SK-N-MC (cell line): ENCODE measurements at regions not wholly inside any gene's neighbourhood (a gene's known extent, or its start where the extent isn't known, plus 50 kb on each side); places are given as distances from the start of the nearest gene placed in this dataset.

Experiments
- DNase-seq: peaks from one replicate; pipeline ENCODE4 v3.0.0-alpha.2; 2011; ENCODE audit warnings: low read depth, low spot score
- H3K27ac ChIP-seq: fragments of 200-600 bp; sonication (generic); 2 replicates; pipeline ENCODE4 v1.5.1; 2016; ENCODE audit warnings: mixed run types
- H3K36me3 ChIP-seq: fragments of 200-600 bp; sonication (generic); 2 replicates; pipeline ENCODE4 v1.6.1; 2017; ENCODE audit warnings: antibody characterized with exemption, low read length, mixed read lengths; ENCODE audit not compliant: insufficient read depth
- H3K4me3 ChIP-seq: fragments of 200-600 bp; sonication (generic); 2 replicates; pipeline ENCODE4 v1.5.1; 2016
- H3K9ac ChIP-seq: fragments of 200-600 bp; sonication (generic); 2 replicates; pipeline ENCODE4 v1.8.0; 2017; ENCODE audit warnings: mixed run types, mixed read lengths; ENCODE audit not compliant: insufficient read length
- H3K9me3 ChIP-seq: fragments of 200-600 bp; sonication (generic); 2 replicates; pipeline ENCODE4 v1.6.1; 2017; ENCODE audit warnings: low read depth, mild to moderate bottlenecking, antibody characterized with exemption, low read length, moderate library complexity, mixed read lengths
- EZH2 ChIP-seq: fragments of 200-600 bp; sonication (generic); IDR thresholded peaks from one replicate; pipeline ENCODE4 v1.6.1; 2017; ENCODE audit warnings: antibody characterized with exemption
- FOXP2 ChIP-seq: optimal IDR thresholded peaks from 2 replicates; pipeline ENCODE3; 2011; ENCODE audit warnings: mild to moderate bottlenecking, moderate library complexity; ENCODE audit not compliant: insufficient read depth; ENCODE audit errors: extremely low read length, control extremely low read depth
- POLR2AphosphoS5 ChIP-seq: IDR thresholded peaks from 2 replicates; pipeline ENCODE4 v1.6.1; 2012; ENCODE audit warnings: mild to moderate bottlenecking, low read depth, low read length, borderline replicate concordance

DNA sequence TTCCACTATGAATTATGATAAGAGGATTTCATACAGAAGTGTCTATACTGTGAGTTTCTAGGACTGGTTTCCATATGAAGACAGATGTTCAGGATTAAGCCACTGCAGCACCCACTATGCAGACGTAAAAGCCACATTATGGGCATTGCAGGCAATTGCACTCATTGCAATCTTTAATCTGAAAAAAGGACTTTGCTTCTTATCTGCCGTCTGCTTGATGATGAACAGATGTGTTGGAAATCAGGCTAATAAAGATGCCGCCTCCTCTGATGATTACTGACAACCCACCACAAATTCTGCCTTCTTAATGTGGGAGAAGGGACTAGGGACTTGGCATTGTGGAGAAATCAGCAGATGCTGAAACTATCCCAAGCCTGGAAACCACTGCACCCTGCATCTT lies 276.9 kb downstream of the IRF8 start:
- H3K27ac ChIP-seq, result no peak overlapping the region
- H3K9me3 ChIP-seq, result no peaks in the 10 kb centered on the region
- H3K4me3 ChIP-seq, result no peak overlapping the region
- no peak for DNase-seq
- no peak for TF ChIP-seq FOXP2
- TF ChIP-seq POLR2AphosphoS5, result no peak
- no peak for TF ChIP-seq EZH2
- no peak overlapping the region for H3K9ac ChIP-seq
- H3K36me3 ChIP-seq, result no peaks in the 10 kb centered on the region

DNA sequence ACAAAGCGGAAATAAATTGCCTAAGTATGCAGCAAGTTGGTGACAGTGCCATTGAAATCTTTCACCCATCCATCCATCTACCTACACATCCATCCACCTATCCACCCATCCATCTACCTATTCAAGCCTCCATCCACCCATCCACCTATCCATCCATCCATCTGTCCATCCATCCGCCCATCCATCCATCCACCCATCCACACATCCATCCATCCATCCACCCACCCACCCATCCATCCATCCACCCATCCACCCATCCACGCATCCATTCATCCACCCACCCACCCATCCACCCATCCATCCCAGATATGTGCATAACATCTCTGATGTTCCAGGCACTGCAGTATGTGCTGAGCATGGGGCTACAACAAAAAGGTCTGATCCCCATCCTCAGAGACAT lies 277.5 kb downstream of the IRF8 start:
- TF ChIP-seq EZH2 (no peak), FOXP2 (no peak), POLR2AphosphoS5 (no peak)
- Histone ChIP-seq H3K9ac (no peak overlapping the region), H3K36me3 (no peaks in the 10 kb centered on the region), H3K9me3 (no peaks in the 10 kb centered on the region), H3K27ac (no peak overlapping the region), H3K4me3 (no peak overlapping the region)
- no peak for DNase-seq

DNA sequence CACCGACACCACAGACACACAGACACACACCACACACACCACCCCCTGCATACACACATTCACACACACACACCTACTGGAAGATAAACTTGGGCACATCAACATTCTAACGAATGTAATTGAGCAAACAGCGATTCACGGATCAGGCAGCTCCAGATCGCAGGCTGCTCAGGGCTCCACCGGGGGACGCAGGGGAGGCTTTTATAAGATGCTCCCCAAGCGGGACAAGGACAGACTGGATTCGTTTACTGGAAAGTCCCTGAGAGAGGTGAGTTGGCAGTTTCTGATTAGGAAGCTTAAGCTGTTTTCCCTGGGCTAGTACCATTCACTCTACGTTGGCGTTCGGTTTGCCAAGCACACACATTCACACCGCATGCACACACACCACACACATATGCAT lies 281.3 kb downstream of the IRF8 start:
- no peak overlapping the region for H3K4me3 ChIP-seq
- H3K36me3 ChIP-seq, result no peaks in the 10 kb centered on the region
- no peaks in the 10 kb centered on the region for H3K9me3 ChIP-seq
- DNase-seq, result no peak
- no peak overlapping the region for H3K27ac ChIP-seq
- TF ChIP-seq EZH2 (no peak), POLR2AphosphoS5 (no peak), FOXP2 (no peak)
- H3K9ac ChIP-seq, result no peak overlapping the region

- TF ChIP-seq FOXP2, result no peak
- no peak for TF ChIP-seq POLR2AphosphoS5
- TF ChIP-seq EZH2, result no peak
Observed at GRCh38 chr16:86180780-86181179, 281.8 kb downstream of the IRF8 start.

DNA sequence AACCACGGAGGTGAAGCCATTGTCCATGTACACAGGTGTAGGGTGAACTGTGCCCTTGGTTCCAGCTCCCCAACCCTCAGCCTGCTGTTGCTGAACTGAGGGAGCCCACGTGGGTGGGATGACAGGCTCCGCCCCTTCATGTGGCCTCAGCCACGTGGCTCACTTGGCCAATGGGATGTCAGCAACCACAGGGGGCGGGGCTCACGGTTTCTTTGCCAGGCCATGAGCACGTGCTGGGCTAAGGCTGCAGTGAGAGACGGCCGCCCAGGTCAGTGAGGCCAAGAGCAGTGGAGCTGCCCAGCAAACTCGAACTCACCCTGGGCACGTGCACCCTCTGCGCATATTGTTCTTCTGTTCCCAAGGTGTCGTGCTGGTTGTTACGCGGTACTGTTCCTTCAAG lies 282.6 kb downstream of the IRF8 start:
- no peak for DNase-seq
- Histone ChIP-seq H3K9me3 (no peaks in the 10 kb centered on the region), H3K4me3 (no peak overlapping the region), H3K36me3 (no peaks in the 10 kb centered on the region), H3K27ac (no peak overlapping the region), H3K9ac (no peak overlapping the region)
- TF ChIP-seq FOXP2 (no peak), EZH2 (no peak), POLR2AphosphoS5 (no peak)

More at GRCh38 chr16:86180780-86181179, 281.8 kb downstream of the IRF8 start:
- DNase-seq, result no peak
- H3K9me3 ChIP-seq, result no peaks in the 10 kb centered on the region
- H3K4me3 ChIP-seq, result no peak overlapping the region
- no peak overlapping the region for H3K9ac ChIP-seq
- no peaks in the 10 kb centered on the region for H3K36me3 ChIP-seq
- no peak overlapping the region for H3K27ac ChIP-seq

GRCh38 chr16:86184185-86184584 lies 285.2 kb downstream of the IRF8 start:
- H3K9me3 ChIP-seq, result no peaks in the 10 kb centered on the region
- TF ChIP-seq EZH2 (no peak), FOXP2 (no peak)
- DNase-seq, result no peak
- no peaks in the 10 kb centered on the region for H3K36me3 ChIP-seq
- no peak overlapping the region for H3K4me3 ChIP-seq
- no peak overlapping the region for H3K27ac ChIP-seq
- H3K9ac ChIP-seq, result no peak overlapping the region

DNA sequence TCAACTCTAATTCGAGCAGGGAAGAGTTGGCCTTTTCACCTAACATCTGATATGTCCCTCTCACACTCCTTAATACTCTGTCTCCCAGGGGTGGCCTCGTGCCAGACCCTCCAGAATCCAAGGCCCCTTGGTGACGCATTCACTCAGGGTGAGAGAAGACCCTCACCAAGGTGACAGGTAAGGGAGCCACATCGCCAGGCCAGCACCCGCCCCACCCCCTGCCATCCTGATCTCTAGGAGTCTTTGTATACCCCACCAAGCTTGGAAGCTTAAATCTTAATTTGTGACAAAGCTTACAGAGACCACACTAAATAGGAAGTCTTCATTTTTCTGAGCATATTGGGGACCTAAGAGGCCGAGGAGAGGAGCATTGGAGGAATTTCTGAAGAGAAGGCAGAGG lies 286.1 kb downstream of the IRF8 start:
- TF ChIP-seq EZH2, result no peak
- TF ChIP-seq POLR2AphosphoS5, result no peak
- TF ChIP-seq FOXP2, result no peak
- no peaks in the 10 kb centered on the region for H3K36me3 ChIP-seq
- no peak overlapping the region for H3K9ac ChIP-seq

DNA sequence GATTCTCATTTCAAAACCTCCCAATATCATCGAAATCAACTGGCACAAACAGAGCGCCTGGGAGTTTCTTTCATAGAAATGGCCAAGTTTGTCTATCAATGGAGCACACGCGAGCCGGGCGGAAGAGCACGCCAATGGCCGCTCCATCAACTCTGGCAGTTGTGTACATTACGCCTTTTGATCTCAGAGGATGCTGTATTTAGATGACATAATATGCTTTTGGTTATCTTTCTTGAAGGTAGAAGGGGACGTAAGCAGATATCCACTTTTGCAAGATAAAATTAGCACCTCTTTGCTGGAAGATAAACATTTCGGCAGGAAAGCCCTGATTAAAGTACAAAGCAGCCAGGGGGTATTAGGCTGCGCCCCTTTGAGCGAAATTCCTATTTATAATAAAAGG lies 287.4 kb downstream of the IRF8 start:
- H3K4me3 ChIP-seq, result no peak overlapping the region
- TF ChIP-seq FOXP2, result no peak
- TF ChIP-seq POLR2AphosphoS5, result no peak
- TF ChIP-seq EZH2, result no peak
- H3K36me3 ChIP-seq, result no peaks in the 10 kb centered on the region
- H3K27ac ChIP-seq, result no peak overlapping the region
- DNase-seq, result no peak
- no peak overlapping the region for H3K9ac ChIP-seq
- no peaks in the 10 kb centered on the region for H3K9me3 ChIP-seq

More for the DNA sequence above, 286.1 kb downstream of the IRF8 start:
- no peaks in the 10 kb centered on the region for H3K9me3 ChIP-seq
- DNase-seq, result no peak
- H3K27ac ChIP-seq, result no peak overlapping the region
- H3K4me3 ChIP-seq, result no peak overlapping the region

- Histone ChIP-seq H3K9ac (no peak overlapping the region), H3K4me3 (no peak overlapping the region), H3K9me3 (no peaks in the 10 kb centered on the region), H3K36me3 (no peaks in the 10 kb centered on the region), H3K27ac (no peak overlapping the region)
- no peak for DNase-seq
- no peak for TF ChIP-seq EZH2
- TF ChIP-seq POLR2AphosphoS5, result no peak
- TF ChIP-seq FOXP2, result no peak
Observed at GRCh38 chr16:86189934-86190333, 291.0 kb downstream of the IRF8 start.

DNA sequence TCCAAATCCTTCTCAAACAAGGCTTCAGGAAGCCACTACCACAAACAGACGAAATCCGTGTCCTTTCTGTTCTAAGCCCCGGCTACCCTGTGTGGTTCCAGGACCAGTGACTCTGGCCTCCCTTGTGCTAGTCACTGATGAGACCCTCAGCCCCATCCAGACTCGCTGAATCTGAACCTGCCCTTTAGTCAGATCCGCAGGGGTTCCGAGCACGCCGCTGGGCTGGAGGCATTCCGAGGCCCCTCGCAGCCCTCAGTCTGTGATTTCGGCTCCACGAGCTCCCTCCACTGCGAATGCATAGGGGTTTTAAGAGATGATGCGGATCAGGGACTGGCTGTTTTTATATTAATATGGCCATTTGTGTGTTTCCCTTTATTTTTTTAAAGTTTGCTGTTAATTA lies 292.7 kb downstream of the IRF8 start:
- no peak overlapping the region for H3K27ac ChIP-seq
- no peaks in the 10 kb centered on the region for H3K36me3 ChIP-seq
- H3K9me3 ChIP-seq, result no peaks in the 10 kb centered on the region
- DNase-seq, result no peak
- no peak overlapping the region for H3K9ac ChIP-seq
- TF ChIP-seq EZH2 (no peak), POLR2AphosphoS5 (no peak), FOXP2 (no peak)
- no peak overlapping the region for H3K4me3 ChIP-seq
